ENCODE measurements at regions not wholly inside any gene's neighbourhood (a gene's known extent, or its start where the extent isn't known, plus 50 kb on each side); places are given as distances from the start of the nearest gene placed in this dataset.
"Not testable (repeated sequence)": the region's sequence is repeated elsewhere in the genome, so short reads cannot be mapped to it uniquely, and the experiment has no call there.

GRCh38 chr1:232378266-232379062 lies 251.5 kb downstream of the SIPA1L2 start:
- no peak for DNase-seq

- DNase-seq = no peak
These were observed 252.5 kb downstream of the SIPA1L2 start for GRCh38 chr1:232377494-232377770.

DNA sequence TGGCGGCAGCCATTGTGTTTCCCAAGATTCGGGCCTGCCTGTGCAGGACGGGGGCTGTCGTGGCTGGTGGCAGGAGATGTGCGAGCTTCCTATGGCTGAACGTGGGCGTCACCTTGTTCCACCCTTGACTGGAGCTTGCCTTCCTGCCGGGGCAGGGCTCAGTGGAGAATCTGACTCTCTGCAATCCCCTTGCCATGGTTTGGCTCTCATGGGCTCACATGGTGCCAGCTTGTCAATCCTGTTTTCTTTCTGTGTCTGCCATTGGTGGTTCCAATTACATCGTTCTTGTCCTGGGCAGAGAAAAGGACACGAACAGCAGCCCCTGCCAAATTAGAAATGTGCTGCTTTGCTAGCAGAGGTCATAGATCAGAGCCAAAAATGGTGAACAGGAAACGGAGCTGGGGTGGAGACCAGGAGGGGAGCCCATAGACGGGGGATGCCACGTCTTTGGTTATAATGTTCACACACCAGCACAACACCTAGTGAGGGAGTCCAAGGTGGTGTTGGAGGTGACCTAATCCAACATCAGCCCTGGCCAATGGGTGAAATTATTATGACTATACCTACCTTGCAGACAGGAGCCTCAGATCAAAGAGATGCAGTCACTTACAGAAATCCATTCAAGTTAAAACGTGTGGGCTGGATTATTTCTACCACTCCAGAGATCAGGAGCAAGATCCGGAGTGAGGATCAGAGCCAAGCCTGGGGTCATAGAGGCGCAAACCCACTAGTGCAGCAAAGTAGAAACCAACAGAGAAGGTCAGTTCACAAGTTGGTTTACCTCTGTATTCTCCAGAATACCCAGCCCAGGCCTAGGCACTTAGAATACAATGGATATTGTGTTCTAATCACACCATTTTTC lies 253.1 kb downstream of the SIPA1L2 start:
- no peak for DNase-seq

GRCh38 chr1:232372841-232373440 lies 257.0 kb downstream of the SIPA1L2 start:
- DNase-seq = no peak

- no peak for DNase-seq
These were observed 257.5 kb downstream of the SIPA1L2 start for GRCh38 chr1:232372431-232372830.

GRCh38 chr1:232369451-232370296 lies 260.3 kb downstream of the SIPA1L2 start:
- no peak for DNase-seq

DNA sequence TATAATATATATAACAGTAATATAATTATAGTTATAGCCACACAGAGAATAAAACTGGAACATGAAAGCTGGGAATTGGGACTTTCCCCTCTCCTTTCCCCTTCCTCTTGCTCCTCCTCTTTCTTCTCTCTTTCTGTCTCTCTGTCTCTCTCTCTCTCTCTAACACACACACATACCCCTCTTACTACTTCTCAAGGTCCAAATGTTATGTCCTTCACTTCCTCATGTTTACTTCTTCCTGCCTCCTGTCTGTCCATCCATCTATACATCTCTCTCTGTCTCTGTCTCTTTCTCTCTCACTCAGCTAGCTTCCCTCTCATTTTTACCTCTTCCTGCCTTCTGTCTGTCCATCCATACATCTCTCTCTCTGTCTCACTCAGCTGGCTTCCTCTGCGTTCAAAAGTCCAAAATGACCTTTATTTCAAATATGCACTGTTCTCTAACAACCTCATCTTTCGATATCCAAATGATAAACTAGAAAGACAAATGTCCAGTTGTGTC lies 261.1 kb downstream of the SIPA1L2 start:
- no peak for DNase-seq

DNA sequence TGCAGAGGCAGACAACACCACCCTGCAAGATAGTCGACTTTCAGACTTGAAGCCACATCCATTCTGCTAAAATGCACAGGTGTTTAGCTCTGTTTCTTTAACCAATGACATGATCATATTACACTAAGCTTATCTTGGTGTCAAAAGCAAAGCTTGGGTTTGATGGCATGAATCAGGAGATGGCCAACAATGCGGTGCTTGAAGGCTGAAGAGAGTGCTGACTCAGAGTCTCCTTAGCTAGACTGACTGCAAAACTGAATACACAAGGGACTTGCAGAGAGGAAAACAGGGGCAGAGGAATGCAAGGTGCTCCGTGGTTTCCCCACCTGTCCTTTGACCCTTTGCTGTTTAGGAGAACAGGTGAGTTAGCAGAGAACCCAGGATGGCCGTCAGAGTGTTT lies 262.6 kb downstream of the SIPA1L2 start:
- DNase-seq = no peak

DNA sequence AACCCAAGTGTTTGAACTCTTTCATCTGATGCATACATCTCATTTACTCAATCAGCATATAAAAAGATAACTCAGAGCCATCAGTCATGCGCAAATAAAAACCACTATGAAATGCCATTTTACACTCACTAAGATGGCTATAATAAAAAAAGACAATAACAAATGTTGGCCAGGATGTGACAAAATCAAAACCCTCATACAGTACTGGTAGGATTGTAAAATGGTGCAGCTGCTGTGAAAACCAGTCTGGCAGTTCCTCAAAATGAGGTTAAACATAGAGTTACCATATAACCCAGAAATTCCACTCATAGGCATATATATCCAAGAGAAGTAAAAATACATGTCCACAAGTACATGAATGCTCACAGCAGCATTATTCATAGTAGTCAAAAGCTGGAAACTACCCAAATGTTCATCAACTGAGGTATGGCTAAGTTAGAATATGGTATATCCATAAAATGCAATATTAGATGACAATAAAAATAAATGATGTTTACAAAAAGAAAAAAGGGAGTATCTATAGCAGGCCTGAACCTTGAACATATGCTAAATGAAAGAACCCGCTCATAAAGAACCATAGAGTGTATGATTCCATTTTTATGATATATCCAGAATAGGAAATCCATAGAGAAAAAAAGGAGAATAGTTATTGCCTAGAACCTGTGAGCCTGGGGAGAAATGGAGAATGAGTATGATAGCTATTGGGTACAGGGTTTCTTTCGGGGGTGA lies 265.1 kb downstream of the SIPA1L2 start:
- DNase-seq = no peak

- no peak for DNase-seq
These were observed 266.9 kb downstream of the SIPA1L2 start for GRCh38 chr1:232363008-232363407.

DNA sequence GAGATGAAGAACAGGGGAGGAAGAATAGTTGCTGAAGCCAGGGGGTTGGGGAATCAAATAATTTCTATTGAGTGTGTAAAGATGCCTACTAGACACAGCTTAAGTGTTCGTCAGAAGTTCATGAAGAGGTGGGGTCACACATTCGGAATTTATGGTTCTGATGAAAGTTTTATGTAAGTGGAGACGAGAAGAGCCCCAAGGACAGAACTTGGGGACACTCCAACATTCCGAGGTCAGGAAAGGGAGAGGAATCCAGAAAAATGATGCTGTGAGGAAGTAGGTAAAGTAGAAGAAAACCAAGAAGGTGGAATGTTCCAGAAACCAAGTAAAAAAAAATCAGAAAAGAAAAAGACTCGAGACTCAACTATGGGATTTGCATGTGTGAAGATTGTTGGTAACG lies 272.5 kb downstream of the SIPA1L2 start:
- no peak for DNase-seq

- no peak for DNase-seq
These were observed 274.5 kb downstream of the SIPA1L2 start for GRCh38 chr1:232355162-232356006.

GRCh38 chr1:232353001-232353400 lies 276.9 kb downstream of the SIPA1L2 start:
- no peak for DNase-seq

GRCh38 chr1:232352366-232352765 lies 277.6 kb downstream of the SIPA1L2 start:
- DNase-seq = no peak

DNA sequence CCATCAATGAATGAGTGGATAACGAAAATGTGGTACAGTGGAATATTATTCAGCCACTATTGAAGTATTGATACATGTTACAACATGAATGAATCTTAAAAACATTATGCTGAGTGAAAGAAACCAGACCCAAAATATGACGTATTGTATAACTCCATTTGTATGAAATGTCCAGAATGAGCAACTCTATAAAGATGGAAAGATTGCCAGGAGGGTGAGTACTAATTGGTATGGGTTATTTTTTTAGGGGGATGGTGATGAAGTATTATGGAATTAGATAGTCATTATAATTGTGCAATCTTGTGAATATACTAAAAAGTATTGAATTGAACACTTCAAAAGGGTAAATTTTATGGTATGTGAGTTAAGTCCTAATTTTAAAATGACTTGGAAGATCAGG lies 278.6 kb downstream of the SIPA1L2 start:
- DNase-seq = no peak

DNA sequence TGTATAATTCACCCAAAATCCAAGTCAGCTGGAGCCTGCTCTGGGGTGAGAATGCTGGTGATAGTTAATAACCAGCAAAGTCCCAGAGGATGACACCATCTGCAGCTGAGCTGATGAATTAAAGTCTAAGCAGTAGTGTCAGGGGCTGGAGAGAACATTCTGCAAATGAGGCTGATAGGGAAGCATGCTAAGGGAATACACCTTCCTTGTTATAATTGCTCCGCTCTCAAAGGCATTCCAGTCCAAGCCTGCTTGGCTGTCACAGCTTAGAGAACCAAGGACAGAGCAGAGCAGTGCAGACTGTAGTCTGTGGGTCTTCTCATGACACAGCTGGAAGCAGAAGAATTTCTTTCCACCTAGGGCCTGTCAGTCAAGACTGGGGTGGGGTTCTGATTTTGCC lies 283.1 kb downstream of the SIPA1L2 start:
- DNase-seq = no peak

DNA sequence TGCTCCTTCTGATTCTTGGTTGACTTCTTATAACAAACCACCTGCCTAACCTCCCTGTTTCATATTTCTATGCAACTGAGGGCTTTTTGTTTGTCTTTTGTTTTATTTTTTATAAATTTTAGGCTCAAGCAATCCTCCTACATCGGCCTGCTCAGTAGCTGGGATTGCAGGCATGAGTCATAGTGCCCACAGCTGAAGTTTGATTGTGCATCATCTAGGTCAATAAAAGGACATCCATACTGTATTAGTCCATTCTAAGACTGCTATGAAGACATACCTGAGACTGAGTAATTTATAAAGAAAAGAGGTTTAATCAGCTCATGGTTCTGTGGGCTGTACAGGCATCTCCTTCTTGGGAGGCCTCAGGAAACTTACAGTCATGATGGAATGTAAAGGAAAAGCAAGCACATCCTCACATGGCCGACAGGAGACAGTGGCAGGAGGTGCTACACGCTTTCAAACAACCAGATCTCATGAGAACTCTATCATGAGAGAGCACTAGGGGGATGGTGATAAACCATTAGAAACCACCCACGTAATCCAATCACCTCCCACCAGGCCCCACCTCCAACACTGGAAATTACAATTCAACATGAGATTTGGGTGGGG lies 285.0 kb downstream of the SIPA1L2 start:
- DNase-seq = no peak

GRCh38 chr1:232344186-232344585 lies 285.7 kb downstream of the SIPA1L2 start:
- DNase-seq = not testable (repeated sequence)

DNA sequence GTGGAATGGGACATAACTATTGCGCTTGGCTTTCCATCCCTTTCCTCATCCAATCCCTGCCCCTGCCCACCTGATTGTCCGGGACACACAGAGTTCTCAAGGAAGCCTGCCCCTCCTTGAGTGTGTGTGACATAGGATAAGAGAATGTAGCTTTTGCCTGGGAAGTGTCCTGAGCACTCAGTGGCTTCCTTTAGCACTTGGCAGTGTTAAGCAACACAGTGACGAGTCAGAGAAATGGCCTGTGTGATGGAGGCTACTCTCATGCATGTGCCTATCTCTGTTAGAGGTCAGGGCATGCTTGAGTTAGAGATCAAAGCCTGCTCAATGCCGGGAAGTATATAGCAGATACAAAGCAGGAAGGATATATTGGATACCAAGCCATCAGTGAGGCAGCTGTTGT lies 289.5 kb downstream of the SIPA1L2 start:
- DNase-seq = no peak

DNA sequence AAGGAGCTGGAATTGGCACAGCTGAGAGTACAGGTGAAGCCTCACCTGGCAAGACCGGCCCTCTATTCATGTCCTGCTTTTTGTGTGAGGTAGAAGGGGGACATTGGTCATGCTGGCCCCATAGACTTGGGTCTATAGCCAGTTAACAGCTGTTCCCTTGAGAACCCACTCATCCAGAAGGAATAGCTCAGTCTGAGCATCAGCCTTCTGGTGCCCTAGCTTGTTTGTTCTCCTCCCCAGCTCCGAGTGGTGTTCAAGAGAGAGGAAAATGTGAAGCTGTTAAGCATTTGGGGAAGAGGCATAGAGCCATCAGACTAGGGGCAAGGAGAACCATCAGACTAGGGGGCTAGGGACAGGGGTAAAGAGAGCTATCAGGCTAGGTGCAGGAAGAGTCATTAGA lies 290.9 kb downstream of the SIPA1L2 start:
- DNase-seq = no peak

Measured in NCI-H1105 treated with DMSO at 0.1 percent for 48 hours (cell line).